VCaP (cell line): ENCODE measurements at regions not wholly inside any gene's neighbourhood (a gene's known extent, or its start where the extent isn't known, plus 50 kb on each side); places are given as distances from the start of the nearest gene placed in this dataset.

Experiments
- H3K27ac ChIP-seq: fragments of 450-650 bp; 2 replicates; pipeline ENCODE4 v1.5.1; 2017
- TF ChIP-seq, protein P1 (sequence below): fragments of 450-650 bp; conservative IDR thresholded peaks from 2 replicates; pipeline ENCODE4 v1.5.1; 2017; ENCODE audit warnings: mild to moderate bottlenecking, moderate library complexity

DNA sequence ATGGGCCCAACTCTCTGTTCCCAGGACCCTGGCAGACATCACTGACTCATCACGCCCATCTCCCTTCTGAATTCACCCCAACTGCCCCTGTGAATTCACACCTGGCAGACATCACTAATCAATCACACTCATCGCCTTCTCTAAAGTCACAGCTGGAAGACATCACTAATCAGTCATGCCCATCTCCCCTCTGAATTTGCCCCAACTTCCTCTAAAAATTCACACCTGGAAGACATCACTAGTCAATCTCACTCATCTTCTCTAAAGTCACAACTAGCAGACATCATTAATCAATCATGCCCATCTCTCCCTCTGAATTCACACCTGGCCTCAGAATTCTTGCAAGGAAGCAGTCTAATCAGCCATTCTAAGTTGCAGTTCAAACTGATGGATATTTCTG is 111.1 kb downstream of the FOXA2 start:
- H3K27ac ChIP-seq = no peak overlapping the region
- TF ChIP-seq, protein P1, sequence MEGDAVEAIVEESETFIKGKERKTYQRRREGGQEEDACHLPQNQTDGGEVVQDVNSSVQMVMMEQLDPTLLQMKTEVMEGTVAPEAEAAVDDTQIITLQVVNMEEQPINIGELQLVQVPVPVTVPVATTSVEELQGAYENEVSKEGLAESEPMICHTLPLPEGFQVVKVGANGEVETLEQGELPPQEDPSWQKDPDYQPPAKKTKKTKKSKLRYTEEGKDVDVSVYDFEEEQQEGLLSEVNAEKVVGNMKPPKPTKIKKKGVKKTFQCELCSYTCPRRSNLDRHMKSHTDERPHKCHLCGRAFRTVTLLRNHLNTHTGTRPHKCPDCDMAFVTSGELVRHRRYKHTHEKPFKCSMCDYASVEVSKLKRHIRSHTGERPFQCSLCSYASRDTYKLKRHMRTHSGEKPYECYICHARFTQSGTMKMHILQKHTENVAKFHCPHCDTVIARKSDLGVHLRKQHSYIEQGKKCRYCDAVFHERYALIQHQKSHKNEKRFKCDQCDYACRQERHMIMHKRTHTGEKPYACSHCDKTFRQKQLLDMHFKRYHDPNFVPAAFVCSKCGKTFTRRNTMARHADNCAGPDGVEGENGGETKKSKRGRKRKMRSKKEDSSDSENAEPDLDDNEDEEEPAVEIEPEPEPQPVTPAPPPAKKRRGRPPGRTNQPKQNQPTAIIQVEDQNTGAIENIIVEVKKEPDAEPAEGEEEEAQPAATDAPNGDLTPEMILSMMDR = no peak

DNA sequence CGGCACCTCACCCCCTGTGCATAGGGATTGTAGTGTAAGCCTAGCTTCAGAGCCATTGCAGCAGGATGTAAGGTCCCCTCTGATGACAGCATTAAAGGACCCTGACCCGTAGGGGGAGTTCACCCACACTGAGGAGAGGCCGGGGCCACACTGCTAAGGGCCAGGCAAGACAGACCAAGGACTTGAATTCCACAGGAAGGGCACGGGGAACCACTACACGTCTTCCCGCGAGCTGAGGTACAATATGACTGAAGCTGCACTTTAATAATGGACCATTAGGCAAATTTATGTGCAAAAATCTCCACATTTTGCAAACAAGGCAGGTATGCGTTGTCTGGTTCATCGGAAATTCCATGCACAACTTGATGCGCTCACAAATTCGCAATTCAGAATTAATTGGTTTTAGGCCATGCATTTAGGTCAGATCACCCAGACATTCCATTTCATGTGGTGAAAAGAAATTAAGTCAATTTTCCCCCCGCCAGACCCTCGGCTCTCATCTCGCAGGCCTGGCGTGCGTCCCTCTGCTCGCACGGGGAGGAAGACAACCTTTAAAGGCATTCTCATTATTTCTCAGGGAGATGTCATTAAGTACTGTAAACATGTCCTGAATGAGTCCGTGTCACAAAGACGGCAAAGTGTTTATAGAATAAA is 111.8 kb downstream of the FOXA2 start:
- TF ChIP-seq, protein P1 = no peak
- no peak overlapping the region for H3K27ac ChIP-seq

DNA sequence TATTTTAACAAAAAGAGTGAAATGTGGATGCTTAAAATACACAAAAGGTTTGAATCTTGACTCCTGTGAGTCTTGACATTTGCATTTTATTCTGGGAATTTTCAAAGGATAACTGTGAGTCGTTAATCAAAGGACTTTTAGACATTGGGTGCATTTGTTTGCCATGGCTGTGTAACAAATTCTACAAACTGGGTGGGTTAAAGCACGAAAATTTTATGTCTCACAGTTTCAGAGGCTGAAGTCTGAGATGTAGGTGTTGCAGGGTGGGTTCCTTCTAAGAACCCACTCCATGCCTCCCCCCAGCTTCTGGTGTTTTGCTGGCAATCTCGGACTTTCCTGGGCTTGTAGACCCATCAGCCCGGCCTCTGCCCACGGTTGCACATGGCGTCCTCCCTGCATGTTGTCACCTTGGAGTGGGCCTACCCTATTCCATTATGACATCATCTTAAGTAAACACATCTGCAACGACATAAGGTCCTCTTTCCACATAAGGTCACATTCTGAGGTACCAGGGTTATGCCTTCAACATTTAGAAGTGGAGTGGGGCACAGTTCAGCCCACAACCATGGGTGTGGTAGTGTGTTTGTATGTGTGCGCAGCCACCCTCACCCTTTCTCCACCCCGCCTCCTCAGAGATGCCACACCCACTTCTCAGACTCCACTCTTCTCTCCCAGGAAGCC is 113.1 kb downstream of the FOXA2 start:
- H3K27ac ChIP-seq = peak overlapping the region; percentile 1; the same call in 1 of the 2 replicates
- TF ChIP-seq, protein P1 = no peak

DNA sequence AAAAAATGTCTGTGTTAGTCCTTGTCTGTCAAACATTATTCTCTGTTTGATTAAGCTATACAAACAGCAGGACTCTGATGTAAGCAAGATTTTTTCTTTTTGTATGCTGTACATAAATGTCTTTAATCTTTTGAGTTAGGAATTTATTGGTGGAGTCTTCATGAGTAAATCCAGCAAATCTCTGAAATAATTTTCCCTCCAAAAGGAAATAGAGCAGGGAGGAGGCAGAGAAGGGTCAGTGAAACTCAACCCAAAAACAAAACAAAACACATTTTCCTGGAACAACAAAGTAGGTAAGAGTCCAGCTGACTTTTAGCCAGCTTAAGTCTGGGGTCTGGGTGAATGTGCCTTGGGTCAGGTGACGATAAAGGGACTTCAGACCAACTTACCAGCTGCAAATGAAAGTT is 113.7 kb downstream of the FOXA2 start:
- peak overlapping the region; percentile 1; the same call in 1 of the 2 replicates for H3K27ac ChIP-seq
- TF ChIP-seq, protein P1 = no peak

DNA sequence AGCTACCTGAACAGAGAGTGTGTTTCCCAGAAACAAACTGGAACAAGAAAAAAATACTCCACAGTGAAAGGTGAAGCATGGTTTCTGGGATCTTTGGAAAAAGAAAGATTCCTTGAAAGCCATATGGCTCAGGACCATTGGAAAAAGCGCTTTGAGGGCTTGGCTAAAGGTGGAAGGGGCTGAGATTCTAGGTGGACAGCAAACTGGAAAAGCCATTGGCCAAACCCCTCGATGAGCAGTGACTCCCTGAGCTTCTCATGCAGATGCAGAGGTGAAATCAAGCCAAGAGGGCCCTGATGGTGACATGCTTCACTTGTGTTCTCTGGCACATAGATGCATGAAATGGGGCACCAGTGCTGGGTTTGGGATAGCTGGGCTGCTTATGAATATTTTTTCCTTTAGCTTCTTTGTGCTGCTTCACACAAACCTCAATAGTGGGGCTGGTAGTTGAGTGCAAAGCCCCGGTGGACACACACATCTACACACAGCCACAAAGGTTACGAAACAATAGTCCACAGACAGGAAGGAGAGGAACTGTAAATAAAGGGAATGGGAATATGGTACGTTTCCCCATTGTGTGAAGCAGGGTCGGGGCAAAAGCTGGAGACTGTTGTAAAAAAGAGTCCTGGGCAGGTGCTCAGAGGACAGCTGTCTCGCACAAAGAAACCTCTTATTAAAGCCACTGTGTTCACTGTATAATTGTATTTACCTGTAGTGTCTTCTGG is 117.8 kb downstream of the FOXA2 start:
- H3K27ac ChIP-seq = no peak overlapping the region
- TF ChIP-seq, protein P1 = no peak

DNA sequence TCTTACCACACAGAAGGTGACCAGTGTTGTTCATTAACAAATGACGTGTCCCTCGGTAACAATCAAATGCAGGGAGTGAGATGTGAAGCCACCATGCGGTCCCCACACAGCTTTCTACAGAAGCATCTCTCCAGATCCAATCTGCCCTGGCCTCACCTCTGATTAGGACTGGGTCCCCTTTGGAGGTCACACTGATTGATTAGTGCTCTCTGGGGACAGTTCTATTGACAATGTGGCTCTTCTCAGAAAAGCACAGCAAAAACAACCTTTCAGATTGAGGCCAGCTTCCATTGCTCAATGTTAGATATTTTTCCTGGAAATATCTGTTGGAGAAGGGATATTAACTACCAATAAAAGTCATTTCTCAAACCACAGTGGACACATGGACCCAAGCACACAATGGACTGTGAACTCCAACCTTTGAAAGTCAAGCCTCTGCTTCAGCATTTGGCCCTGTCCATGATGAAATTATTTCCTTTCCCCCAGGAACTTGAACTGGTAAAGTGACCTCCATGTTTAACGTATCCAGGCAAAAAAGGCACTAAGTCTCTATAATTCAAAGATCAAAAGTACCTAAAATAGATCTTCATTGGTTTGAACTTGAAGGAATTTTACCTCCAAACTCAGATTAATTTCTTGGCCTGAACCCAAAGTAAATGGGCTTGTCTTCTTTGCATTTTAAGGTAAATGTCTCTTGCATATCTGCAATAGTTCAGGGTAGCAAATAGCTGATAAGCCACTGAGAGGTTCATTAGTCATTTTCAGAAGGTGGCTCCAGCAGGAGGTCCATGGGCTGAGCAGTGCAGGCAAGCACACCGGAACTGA is 118.5 kb downstream of the FOXA2 start:
- H3K27ac ChIP-seq = no peak overlapping the region
- TF ChIP-seq, protein P1 = no peak
